C4-2B (cell line): ENCODE measurements at regions not wholly inside any gene's neighbourhood (a gene's known extent, or its start where the extent isn't known, plus 50 kb on each side); places are given as distances from the start of the nearest gene placed in this dataset.

ENCODE experiments used
- ZFX ChIP-seq: fragments of 450-650 bp; IDR thresholded peaks from 2 replicates; pipeline ENCODE4 v1.6.1; 2017
- TF ChIP-seq, protein P1 (sequence below): fragments of 450-650 bp; conservative IDR thresholded peaks from 2 replicates; pipeline ENCODE4 v1.5.1; 2017; ENCODE audit warnings: mild to moderate bottlenecking

- TF ChIP-seq, protein P1, sequence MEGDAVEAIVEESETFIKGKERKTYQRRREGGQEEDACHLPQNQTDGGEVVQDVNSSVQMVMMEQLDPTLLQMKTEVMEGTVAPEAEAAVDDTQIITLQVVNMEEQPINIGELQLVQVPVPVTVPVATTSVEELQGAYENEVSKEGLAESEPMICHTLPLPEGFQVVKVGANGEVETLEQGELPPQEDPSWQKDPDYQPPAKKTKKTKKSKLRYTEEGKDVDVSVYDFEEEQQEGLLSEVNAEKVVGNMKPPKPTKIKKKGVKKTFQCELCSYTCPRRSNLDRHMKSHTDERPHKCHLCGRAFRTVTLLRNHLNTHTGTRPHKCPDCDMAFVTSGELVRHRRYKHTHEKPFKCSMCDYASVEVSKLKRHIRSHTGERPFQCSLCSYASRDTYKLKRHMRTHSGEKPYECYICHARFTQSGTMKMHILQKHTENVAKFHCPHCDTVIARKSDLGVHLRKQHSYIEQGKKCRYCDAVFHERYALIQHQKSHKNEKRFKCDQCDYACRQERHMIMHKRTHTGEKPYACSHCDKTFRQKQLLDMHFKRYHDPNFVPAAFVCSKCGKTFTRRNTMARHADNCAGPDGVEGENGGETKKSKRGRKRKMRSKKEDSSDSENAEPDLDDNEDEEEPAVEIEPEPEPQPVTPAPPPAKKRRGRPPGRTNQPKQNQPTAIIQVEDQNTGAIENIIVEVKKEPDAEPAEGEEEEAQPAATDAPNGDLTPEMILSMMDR: no peak
- no peak for TF ChIP-seq ZFX
Observed at GRCh38 chr19:28153123-28153522, 1059.8 kb downstream of the UQCRFS1 start.
